Fibroblast of lung (primary cell): ENCODE measurements at regions not wholly inside any gene's neighbourhood (a gene's known extent, or its start where the extent isn't known, plus 50 kb on each side); places are given as distances from the start of the nearest gene placed in this dataset.

Experiments
- CTCF ChIP-seq, 2 donors: IDR thresholded peaks in 1 of 2; conservative IDR thresholded peaks in 1 of 2; 1 replicate in 1 of 2; 2 replicates in 1 of 2; pipeline ENCODE4 v1.5.1; 2011 to 2012; ENCODE audit warnings: low read length in 2 of 2, control low read depth in 1 of 2, inconsistent platforms in 1 of 2, low read depth in 1 of 2, mild to moderate bottlenecking in 1 of 2
- EZH2 ChIP-seq: IDR thresholded peaks from 2 replicates; pipeline ENCODE4 v1.5.1; 2012; ENCODE audit warnings: low read length, control low read depth, mild to moderate bottlenecking; ENCODE audit errors: missing control alignments

DNA sequence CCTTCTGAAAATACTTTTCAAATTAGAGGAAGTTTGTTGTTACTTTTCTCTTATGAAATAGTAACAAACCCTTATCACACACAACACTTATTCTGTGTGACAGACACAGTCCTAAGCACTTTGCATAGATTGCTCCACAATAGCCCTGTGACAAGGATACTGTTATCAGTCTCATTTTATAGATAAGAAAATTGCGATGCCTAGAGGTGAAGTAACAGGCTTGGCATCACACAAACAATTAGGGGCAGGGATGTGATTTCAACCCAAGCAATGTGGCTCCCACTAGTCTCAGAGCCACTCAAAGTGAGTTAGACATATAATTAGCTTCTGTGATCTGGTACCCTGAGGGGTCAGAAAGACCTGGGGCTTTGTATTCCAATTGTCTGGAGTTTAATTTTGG, 339.9 kb downstream of the FBXO8 start:
- no peak for TF ChIP-seq CTCF (conservative IDR thresholded peaks at IDR 0.05 in 1 of 2, IDR thresholded peaks at IDR 0.05 in 1 of 2; ENCODE audit: low read depth in 1 of 2, low read length in 2 of 2)
- TF ChIP-seq EZH2, result no peak
